Transverse colon (tissue), 4 donors: ENCODE measurements at regions not wholly inside any gene's neighbourhood (a gene's known extent, or its start where the extent isn't known, plus 50 kb on each side); places are given as distances from the start of the nearest gene placed in this dataset.

Experiments used
- DNase-seq: peaks from one replicate; pipeline ENCODE4 v3.0.0-alpha.2; 2019
- H3K27ac ChIP-seq, 4 donors: fragments of 200-600 bp; sonication (generic); 2 replicates each; pipeline ENCODE4 v1.5.1; 2016 to 2018; ENCODE audit warnings: inconsistent platforms in 4 of 4
- H3K27me3 ChIP-seq: fragments of 200-600 bp; sonication (generic); 2 replicates; pipeline ENCODE4 v1.5.1; 2017; ENCODE audit warnings: inconsistent platforms
- H3K36me3 ChIP-seq, 4 donors: fragments of 200-600 bp; sonication (generic); 2 replicates each; pipeline ENCODE4 v1.5.1; 2017 to 2019; ENCODE audit warnings: inconsistent platforms in 4 of 4
- H3K4me1 ChIP-seq, 4 donors: fragments of 200-600 bp; sonication (generic); 2 replicates each; pipeline ENCODE4 v1.5.1; 2017 to 2020; ENCODE audit warnings: inconsistent platforms in 4 of 4
- H3K4me3 ChIP-seq, 4 donors: fragments of 200-600 bp; sonication (generic); 1 replicate in 1 of 4; 2 replicates in 3 of 4; pipeline versions ENCODE4 v1.5.1 to v1.6.1; 2017 to 2019; ENCODE audit warnings: inconsistent platforms in 4 of 4
- H3K9me3 ChIP-seq, 2 donors: fragments of 200-600 bp; sonication (generic); 2 replicates each; pipeline ENCODE4 v1.5.1; 2017 to 2019; ENCODE audit warnings: inconsistent platforms in 2 of 2
- EP300 ChIP-seq: sonication (generic); formaldehyde crosslinking; IDR thresholded peaks from one replicate; pipeline ENCODE4 v1.6.1; 2017; ENCODE audit warnings: antibody characterized with exemption, low read depth
- POLR2A ChIP-seq: fragments of 450-650 bp; IDR thresholded peaks from one replicate; pipeline ENCODE4 v1.6.1; 2016; ENCODE audit warnings: antibody characterized with exemption, mild to moderate bottlenecking, moderate library complexity
- POLR2AphosphoS5 ChIP-seq, 3 donors: sonication (generic); formaldehyde crosslinking; IDR thresholded peaks; one replicate each; pipeline ENCODE4 v1.6.1; 2016; ENCODE audit warnings: antibody characterized with exemption in 3 of 3
- whole genome bisulfite sequencing, 2 donors: methylation state at CpG; one replicate each; pipeline ENCODE4 v1.1.5; 2018; ENCODE audit warnings: low coverage in 1 of 2; 5-methylcytosine and 5-hydroxymethylcytosine counted together
- in situ Hi-C, 4 donors: fragments of 200-750 bp; cut with MboI; loops; one replicate each; pipeline versions ENCODE4 v1.15.0 to v1.15.1; 2017; ENCODE audit warnings: low sequenced_read_pairs in 3 of 4, low pct_ligation_motif_present in 1 of 4, low pct_unique_long_range_greater_than_20kb in 1 of 4
- intact Hi-C: fragments of 100-400 bp; cut with DNase I; formaldehyde crosslinking; loops from one replicate; pipeline ENCODE4 v1.15.1; 2023; ENCODE audit warnings: low total_unique reads
- TF ChIP-seq, protein P1 (sequence below), 5 experiments: fragments of 200-600 bp in 3 of 5; fragments of 450-650 bp in 2 of 5; sonication (generic) in 3 of 5; IDR thresholded peaks; 1 replicate in 2 of 5; 2 replicates in 3 of 5; pipeline ENCODE4 v1.5.1; 2016 to 2017; ENCODE audit warnings: antibody characterized with exemption in 5 of 5, inconsistent platforms in 3 of 5, mild to moderate bottlenecking in 2 of 5, moderate library complexity in 1 of 5

DNA sequence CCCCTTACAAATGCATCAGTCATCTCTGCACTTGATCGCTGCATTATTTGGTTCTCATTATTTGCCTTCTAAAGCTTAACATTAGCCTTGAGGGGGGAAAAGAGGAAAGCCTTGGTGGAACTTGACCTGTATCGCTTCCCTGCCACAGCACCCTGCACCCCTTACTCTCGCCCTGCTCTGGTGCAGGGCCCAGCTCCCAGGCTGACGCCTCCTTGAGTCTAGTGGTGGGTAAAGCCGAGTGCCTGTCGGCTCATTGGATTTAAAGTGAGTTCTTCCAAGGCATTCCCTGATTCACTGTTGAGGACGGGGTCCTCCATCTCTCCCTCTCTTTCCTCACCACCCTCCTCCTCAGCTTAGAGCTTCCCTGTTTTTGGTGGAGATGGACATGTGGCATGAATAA, 145.0 kb upstream of the GYPC start:
- H3K4me1 ChIP-seq, result no peaks in the 10 kb centered on the region
- no peaks in the 10 kb centered on the region for H3K9me3 ChIP-seq
- TF ChIP-seq, protein P1, sequence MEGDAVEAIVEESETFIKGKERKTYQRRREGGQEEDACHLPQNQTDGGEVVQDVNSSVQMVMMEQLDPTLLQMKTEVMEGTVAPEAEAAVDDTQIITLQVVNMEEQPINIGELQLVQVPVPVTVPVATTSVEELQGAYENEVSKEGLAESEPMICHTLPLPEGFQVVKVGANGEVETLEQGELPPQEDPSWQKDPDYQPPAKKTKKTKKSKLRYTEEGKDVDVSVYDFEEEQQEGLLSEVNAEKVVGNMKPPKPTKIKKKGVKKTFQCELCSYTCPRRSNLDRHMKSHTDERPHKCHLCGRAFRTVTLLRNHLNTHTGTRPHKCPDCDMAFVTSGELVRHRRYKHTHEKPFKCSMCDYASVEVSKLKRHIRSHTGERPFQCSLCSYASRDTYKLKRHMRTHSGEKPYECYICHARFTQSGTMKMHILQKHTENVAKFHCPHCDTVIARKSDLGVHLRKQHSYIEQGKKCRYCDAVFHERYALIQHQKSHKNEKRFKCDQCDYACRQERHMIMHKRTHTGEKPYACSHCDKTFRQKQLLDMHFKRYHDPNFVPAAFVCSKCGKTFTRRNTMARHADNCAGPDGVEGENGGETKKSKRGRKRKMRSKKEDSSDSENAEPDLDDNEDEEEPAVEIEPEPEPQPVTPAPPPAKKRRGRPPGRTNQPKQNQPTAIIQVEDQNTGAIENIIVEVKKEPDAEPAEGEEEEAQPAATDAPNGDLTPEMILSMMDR (IDR thresholded peaks at IDR 0.05), result no peak
- TF ChIP-seq POLR2A (no peak), EP300 (no peak), POLR2AphosphoS5 (IDR thresholded peaks at IDR 0.05) (no peak)
- 86 to 96% methylated on average over 6 to 7 of the region's 7 CpGs for WGBS, 2 donors
- H3K36me3 ChIP-seq, result no peaks in the 10 kb centered on the region
- no peak for DNase-seq
- in situ Hi-C loops, result no loop called here
- no peak overlapping the region for H3K4me3 ChIP-seq
- intact Hi-C loops, result no loop called here
- no peaks in the 10 kb centered on the region for H3K27me3 ChIP-seq
- no peak overlapping the region for H3K27ac ChIP-seq

DNA sequence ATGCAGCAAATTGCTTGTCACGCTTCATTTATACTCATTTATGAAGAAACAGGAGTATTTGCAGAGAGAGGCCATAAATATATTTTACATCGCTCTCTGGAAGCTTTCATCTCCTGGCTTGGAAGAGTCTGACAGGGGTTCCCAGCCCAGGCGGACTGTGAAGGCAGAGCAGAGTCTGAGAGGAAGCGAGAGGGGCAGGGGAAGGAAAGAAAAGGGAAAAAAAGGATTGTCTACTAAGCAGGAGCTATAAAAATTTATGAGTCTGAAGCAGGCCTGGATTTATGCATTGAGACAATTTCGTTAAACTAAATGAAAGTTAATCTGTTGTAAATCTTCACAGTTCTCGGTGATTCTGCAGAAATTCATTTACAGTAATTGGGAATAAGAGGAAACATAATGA, 143.9 kb upstream of the GYPC start:
- H3K9me3 ChIP-seq, result no peaks in the 10 kb centered on the region
- H3K27ac ChIP-seq, result no peak overlapping the region
- TF ChIP-seq, protein P1 (IDR thresholded peaks at IDR 0.05), result no peak
- TF ChIP-seq POLR2A (no peak), POLR2AphosphoS5 (IDR thresholded peaks at IDR 0.05) (no peak), EP300 (no peak)
- in situ Hi-C loops (no loop called here), intact Hi-C loops (no loop called here)
- H3K27me3 ChIP-seq, result no peaks in the 10 kb centered on the region
- DNase-seq, result no peak
- H3K4me3 ChIP-seq, result no peak overlapping the region
- WGBS, 2 donors, result 61 to 71% methylated on average over 6 of the region's 6 CpGs
- no peaks in the 10 kb centered on the region for H3K4me1 ChIP-seq
- H3K36me3 ChIP-seq, result no peaks in the 10 kb centered on the region

DNA sequence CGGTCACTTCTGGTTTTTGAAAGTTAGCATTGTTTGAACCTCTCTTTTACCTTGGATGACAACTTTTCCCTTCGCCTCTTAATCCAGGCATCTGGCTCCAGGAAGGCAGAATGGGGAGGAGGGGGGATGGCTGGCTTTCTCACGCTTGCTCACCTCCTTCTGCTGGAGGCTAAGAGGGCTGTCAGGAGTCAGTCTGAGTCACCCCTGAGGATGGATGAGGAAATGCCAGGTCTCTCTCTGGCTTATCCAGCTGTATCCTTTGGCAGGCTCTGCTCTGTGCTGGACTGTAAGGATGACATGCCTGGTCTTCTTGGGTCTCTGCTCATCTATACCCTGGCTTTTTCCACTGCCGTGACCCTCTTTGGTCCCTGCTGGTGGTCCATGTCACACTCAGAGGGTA, 142.9 kb upstream of the GYPC start:
- Histone ChIP-seq H3K4me1 (no peaks in the 10 kb centered on the region), H3K4me3 (no peak overlapping the region), H3K27ac (no peak overlapping the region), H3K9me3 (no peaks in the 10 kb centered on the region), H3K27me3 (no peaks in the 10 kb centered on the region), H3K36me3 (no peaks in the 10 kb centered on the region)
- in situ Hi-C loops (no loop called here), intact Hi-C loops (no loop called here)
- no peak for DNase-seq
- no peak for TF ChIP-seq POLR2A
- TF ChIP-seq, protein P1 (IDR thresholded peaks at IDR 0.05), result no peak
- TF ChIP-seq EP300, result no peak
- no peak for TF ChIP-seq POLR2AphosphoS5 (IDR thresholded peaks at IDR 0.05)
- WGBS, 2 donors, result 85% methylated on average over 4 of the region's 4 CpGs; no CpG with 5 or more reads in 1 of the 2 donors

DNA sequence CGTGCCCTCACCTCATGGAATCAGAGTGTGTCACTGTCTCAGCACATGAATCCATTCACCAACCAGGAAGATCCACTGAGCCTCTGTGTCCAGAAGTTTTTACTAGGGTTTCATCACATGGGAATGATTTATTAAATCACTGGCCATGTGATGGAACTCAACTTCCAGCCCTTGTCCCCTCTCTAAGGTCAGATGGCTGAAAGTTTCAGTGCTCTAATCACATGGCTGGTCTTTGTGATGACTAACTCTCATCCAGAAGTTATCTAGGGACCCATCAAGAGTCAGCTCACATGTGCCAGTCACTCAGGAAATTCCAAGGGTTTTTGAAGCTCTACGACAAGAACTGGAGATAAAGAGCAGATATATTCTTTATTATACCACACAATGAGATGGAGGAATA, 140.5 kb upstream of the GYPC start:
- TF ChIP-seq EP300 (no peak), POLR2A (no peak), POLR2AphosphoS5 (IDR thresholded peaks at IDR 0.05) (no peak)
- TF ChIP-seq, protein P1 (IDR thresholded peaks at IDR 0.05), result no peak
- WGBS, 2 donors, result 54 to 91% methylated on average over 2 of the region's 2 CpGs
- in situ Hi-C loops (no loop called here), intact Hi-C loops (no loop called here)
- no peak overlapping the region for H3K27ac ChIP-seq
- no peaks in the 10 kb centered on the region for H3K27me3 ChIP-seq
- no peaks in the 10 kb centered on the region for H3K9me3 ChIP-seq
- no peaks in the 10 kb centered on the region for H3K36me3 ChIP-seq
- DNase-seq, result no peak
- no peak overlapping the region for H3K4me3 ChIP-seq
- no peaks in the 10 kb centered on the region for H3K4me1 ChIP-seq
